ENCODE measurements at regions not wholly inside any gene's neighbourhood (a gene's known extent, or its start where the extent isn't known, plus 50 kb on each side); places are given as distances from the start of the nearest gene placed in this dataset.

DNA sequence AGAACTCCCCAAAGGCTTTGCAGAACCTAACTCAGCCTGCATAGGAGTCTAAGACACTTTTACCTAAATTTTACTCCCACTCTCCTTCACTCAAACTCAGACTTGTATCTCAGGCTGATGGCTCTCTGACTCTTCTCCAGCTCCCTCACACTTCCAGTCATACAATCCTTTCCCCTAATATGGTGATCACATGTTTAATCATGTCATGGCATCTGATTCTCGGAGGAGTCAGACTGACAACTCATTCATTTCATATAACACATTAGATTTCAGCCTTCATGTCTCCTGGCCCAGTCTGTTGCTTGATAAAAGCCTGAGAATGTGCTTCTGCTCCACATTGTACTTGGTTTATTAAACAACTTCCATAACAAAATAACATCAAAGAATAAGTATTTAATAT, 1503.9 kb upstream of the TENM4 start (continued):
- TF ChIP-seq, protein P1, sequence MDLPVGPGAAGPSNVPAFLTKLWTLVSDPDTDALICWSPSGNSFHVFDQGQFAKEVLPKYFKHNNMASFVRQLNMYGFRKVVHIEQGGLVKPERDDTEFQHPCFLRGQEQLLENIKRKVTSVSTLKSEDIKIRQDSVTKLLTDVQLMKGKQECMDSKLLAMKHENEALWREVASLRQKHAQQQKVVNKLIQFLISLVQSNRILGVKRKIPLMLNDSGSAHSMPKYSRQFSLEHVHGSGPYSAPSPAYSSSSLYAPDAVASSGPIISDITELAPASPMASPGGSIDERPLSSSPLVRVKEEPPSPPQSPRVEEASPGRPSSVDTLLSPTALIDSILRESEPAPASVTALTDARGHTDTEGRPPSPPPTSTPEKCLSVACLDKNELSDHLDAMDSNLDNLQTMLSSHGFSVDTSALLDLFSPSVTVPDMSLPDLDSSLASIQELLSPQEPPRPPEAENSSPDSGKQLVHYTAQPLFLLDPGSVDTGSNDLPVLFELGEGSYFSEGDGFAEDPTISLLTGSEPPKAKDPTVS (IDR thresholded peaks at IDR 0.05; ENCODE audit: low read depth, low read length), result no peak
- TF ChIP-seq, protein P2, sequence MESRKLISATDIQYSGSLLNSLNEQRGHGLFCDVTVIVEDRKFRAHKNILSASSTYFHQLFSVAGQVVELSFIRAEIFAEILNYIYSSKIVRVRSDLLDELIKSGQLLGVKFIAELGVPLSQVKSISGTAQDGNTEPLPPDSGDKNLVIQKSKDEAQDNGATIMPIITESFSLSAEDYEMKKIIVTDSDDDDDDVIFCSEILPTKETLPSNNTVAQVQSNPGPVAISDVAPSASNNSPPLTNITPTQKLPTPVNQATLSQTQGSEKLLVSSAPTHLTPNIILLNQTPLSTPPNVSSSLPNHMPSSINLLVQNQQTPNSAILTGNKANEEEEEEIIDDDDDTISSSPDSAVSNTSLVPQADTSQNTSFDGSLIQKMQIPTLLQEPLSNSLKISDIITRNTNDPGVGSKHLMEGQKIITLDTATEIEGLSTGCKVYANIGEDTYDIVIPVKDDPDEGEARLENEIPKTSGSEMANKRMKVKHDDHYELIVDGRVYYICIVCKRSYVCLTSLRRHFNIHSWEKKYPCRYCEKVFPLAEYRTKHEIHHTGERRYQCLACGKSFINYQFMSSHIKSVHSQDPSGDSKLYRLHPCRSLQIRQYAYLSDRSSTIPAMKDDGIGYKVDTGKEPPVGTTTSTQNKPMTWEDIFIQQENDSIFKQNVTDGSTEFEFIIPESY (IDR thresholded peaks at IDR 0.05), result no peak
- TF ChIP-seq RELA (IDR thresholded peaks at IDR 0.05; ENCODE audit: borderline replicate concordance, partially characterized antibody), result no peak

DNA sequence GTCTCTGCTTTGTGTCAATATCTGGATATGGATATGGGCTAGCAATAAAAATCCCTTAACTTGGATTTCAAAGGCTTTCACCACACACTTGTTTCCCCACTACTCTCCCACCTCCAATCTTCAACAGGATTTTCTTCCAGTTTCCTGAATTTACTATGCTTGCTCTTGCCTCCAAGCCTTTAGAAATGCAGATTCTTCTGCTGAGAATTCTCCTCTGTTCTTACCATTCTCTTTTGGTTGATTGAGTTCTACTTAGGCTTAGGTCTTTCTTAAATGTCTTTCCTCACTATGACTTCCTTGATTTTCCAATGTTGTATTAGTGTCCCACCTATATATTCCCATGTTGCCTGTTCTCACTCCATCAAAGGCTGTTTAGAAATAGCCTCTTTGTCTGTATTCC, 1502.4 kb upstream of the TENM4 start:
- H4K20me1 ChIP-seq (ENCODE audit: control insufficient read depth, insufficient read depth), result no peaks in the 10 kb centered on the region
- no peaks in the 10 kb centered on the region for H3K79me2 ChIP-seq (ENCODE audit: control insufficient read depth, insufficient read depth, low read length)
- no peaks in the 10 kb centered on the region for H3K27me3 ChIP-seq (replicated peaks in 1 of 2; ENCODE audit: control insufficient read depth in 2 of 2, insufficient read depth in 2 of 2, low read length in 1 of 2)
- TF ChIP-seq NFIC (IDR thresholded peaks at IDR 0.05; ENCODE audit: low read depth, low read length) (no peak), ETV6 (conservative IDR thresholded peaks at IDR 0.05 in 1 of 2, IDR thresholded peaks at IDR 0.05 in 1 of 2; ENCODE audit: borderline replicate concordance in 1 of 2, low read depth in 1 of 2) (no peak), PAX8 (IDR thresholded peaks at IDR 0.05) (no peak), CHD2 (IDR thresholded peaks at IDR 0.05; ENCODE audit: borderline replicate concordance, low read depth, low read length) (no peak), ZNF217 (IDR thresholded peaks at IDR 0.05) (no peak), CREB1 (IDR thresholded peaks at IDR 0.05; ENCODE audit: low read depth) (no peak), SREBF2 (IDR thresholded peaks at IDR 0.05; ENCODE audit: low read length) (no peak), SMARCA5 (IDR thresholded peaks at IDR 0.05) (no peak), NR2C1 (IDR thresholded peaks at IDR 0.05) (no peak), JUNB (IDR thresholded peaks at IDR 0.05) (no peak)
- TF ChIP-seq, protein P3, sequence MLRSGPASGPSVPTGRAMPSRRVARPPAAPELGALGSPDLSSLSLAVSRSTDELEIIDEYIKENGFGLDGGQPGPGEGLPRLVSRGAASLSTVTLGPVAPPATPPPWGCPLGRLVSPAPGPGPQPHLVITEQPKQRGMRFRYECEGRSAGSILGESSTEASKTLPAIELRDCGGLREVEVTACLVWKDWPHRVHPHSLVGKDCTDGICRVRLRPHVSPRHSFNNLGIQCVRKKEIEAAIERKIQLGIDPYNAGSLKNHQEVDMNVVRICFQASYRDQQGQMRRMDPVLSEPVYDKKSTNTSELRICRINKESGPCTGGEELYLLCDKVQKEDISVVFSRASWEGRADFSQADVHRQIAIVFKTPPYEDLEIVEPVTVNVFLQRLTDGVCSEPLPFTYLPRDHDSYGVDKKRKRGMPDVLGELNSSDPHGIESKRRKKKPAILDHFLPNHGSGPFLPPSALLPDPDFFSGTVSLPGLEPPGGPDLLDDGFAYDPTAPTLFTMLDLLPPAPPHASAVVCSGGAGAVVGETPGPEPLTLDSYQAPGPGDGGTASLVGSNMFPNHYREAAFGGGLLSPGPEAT (IDR thresholded peaks at IDR 0.05; ENCODE audit: low read depth), result no peak
- H3K9me3 ChIP-seq (replicated peaks; ENCODE audit: control insufficient read depth, insufficient read depth, low read length), result no peaks in the 10 kb centered on the region
- no peak overlapping the region for H2AFZ ChIP-seq (ENCODE audit: control insufficient read depth, low read depth, low read length)
- no TSS peak for BruUV-seq (replicated peaks)
- ATAC-seq (no peak), FAIRE-seq (no peak), DNase-seq (ENCODE audit: low read depth, low spot score) (no peak)
- H3K9ac ChIP-seq (ENCODE audit: control insufficient read depth, insufficient read depth, low read length), result no peak overlapping the region
- intact Hi-C loops (cut with micrococcal nuclease; ENCODE audit: unreplicated experiment), result no loop called here
- H3K36me3 ChIP-seq (ENCODE audit: control insufficient read depth in 2 of 2, insufficient read depth in 2 of 2, low read length in 1 of 2), result no peaks in the 10 kb centered on the region
- H3K4me3 ChIP-seq, result no peak overlapping the region
- ChIA-PET POLR2A (no interaction called here), RAD21 (ENCODE audit: unreplicated experiment) (no interaction called here), SMC1A (ENCODE audit: uncharacterized antibody, unreplicated experiment) (interaction anchor here (1.2 kb wide), 1 partner anchor 100 kb away, joined by 3 read pairs; no protein-coding TSS in a partner anchor), CTCF (no interaction called here)
- no peak overlapping the region for H3K4me2 ChIP-seq (ENCODE audit: control insufficient read depth, insufficient read depth)
- no peak overlapping the region for H3K27ac ChIP-seq (ENCODE audit: control insufficient read depth, insufficient read depth)
- H3K4me1 ChIP-seq (ENCODE audit: control insufficient read depth, insufficient read depth, low read length), result no peaks in the 10 kb centered on the region
- in situ Hi-C loops (cut with MboI), result no loop called here
